ENCODE measurements at regions not wholly inside any gene's neighbourhood (a gene's known extent, or its start where the extent isn't known, plus 50 kb on each side); places are given as distances from the start of the nearest gene placed in this dataset.

DNA sequence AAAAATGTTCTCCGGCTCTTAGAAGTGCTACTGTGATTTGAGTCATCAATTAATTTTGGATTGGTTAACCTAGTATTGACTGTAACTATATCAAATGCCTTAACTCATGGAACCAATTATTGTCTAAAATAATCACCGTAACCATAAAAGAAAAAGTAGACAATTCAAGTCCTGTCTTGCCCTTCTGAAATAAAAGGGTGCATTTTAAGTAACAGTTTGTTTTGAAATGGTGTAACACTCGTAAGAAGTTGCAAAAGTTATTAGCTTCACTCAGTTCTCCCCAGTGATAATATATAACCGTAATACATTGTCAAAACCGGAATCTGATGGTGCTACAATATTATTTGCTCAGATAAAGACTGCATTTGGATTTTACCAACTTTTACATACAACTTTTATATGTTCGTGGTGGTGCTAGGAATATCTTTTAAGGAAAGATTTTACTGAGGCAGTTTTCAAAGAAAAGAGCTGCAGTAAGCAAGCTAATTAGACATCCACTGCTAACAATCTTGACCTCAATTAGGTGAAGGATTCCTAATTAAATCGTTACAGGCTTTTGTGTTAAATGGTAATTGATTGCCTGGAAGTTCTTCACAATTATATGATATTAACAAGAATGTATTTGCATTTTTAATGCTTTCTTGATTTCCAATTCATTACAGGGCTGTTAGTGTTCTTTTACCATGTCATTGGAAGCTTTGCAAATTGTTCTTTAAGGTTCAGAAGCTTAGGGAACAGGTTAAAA lies 413.1 kb upstream of the MON1B start:
- no peak for TF ChIP-seq CTCF (IDR thresholded peaks at IDR 0.05; ENCODE audit: low read length)
- TF ChIP-seq EZH2 (IDR thresholded peaks at IDR 0.05; ENCODE audit: borderline replicate concordance, low read length), result no peak

Measured in OCI-LY1 (cell line).